Liver (tissue), 8 donors: ENCODE measurements at regions not wholly inside any gene's neighbourhood (a gene's known extent, or its start where the extent isn't known, plus 50 kb on each side); places are given as distances from the start of the nearest gene placed in this dataset.

Experiments
- DNase-seq: peaks from one replicate; pipeline ENCODE4 v3.0.0-alpha.2; 2017; ENCODE audit warnings: low spot score
- H3K27ac ChIP-seq, 2 donors: one replicate each; pipeline ENCODE4 v1.7.0; 2013; ENCODE audit warnings: inconsistent platforms in 2 of 2, low read length in 2 of 2, control low read depth in 1 of 2, low read depth in 1 of 2, mild to moderate bottlenecking in 1 of 2
- H3K27me3 ChIP-seq, 4 donors: one replicate each; pipeline versions ENCODE4 v1.6.1 to v1.7.0; 2013; ENCODE audit warnings: low read length in 3 of 4, inconsistent platforms in 1 of 4, mild to moderate bottlenecking in 1 of 4, moderate library complexity in 1 of 4; ENCODE audit not compliant: control insufficient read depth in 4 of 4, insufficient read depth in 4 of 4
- H3K36me3 ChIP-seq, 4 donors: one replicate each; pipeline versions ENCODE4 v1.6.1 to v1.7.0; 2013; ENCODE audit warnings: low read length in 3 of 4, mild to moderate bottlenecking in 3 of 4, low read depth in 1 of 4, moderate library complexity in 1 of 4; ENCODE audit not compliant: control insufficient read depth in 4 of 4, insufficient read depth in 3 of 4
- H3K4me1 ChIP-seq, 4 donors: one replicate each; pipeline versions ENCODE4 v1.6.1 to v1.7.0; 2013; ENCODE audit warnings: low read length in 3 of 4, mild to moderate bottlenecking in 3 of 4, moderate library complexity in 1 of 4; ENCODE audit not compliant: control insufficient read depth in 4 of 4, insufficient read depth in 4 of 4
- H3K4me3 ChIP-seq, 3 donors: one replicate each; pipeline versions ENCODE4 v1.6.1 to v1.7.0; 2013; ENCODE audit warnings: low read length in 3 of 3, control low read depth in 1 of 3, low read depth in 1 of 3, mild to moderate bottlenecking in 1 of 3
- H3K9ac ChIP-seq, 2 donors: one replicate each; pipeline ENCODE4 v1.7.0; 2013; ENCODE audit warnings: low read length in 2 of 2, mild to moderate bottlenecking in 2 of 2, moderate library complexity in 2 of 2, control low read depth in 1 of 2, low read depth in 1 of 2
- H3K9me3 ChIP-seq, 4 donors: one replicate each; pipeline versions ENCODE4 v1.6.1 to v1.7.0; 2013; ENCODE audit warnings: low read length in 3 of 4; ENCODE audit not compliant: control insufficient read depth in 4 of 4
- EGR1 ChIP-seq, 2 donors: IDR thresholded peaks; 2 replicates each; pipeline ENCODE4 v1.6.1; 2016 to 2018; ENCODE audit warnings: antibody characterized with exemption in 2 of 2, low read depth in 2 of 2
- FOXA1 ChIP-seq: IDR thresholded peaks from 2 replicates; pipeline ENCODE4 v1.6.1; 2016; ENCODE audit warnings: antibody characterized with exemption
- FOXA2 ChIP-seq: IDR thresholded peaks from 2 replicates; pipeline ENCODE4 v1.6.1; 2016; ENCODE audit warnings: antibody characterized with exemption
- GABPA ChIP-seq, 2 donors: IDR thresholded peaks in 1 of 2; conservative IDR thresholded peaks in 1 of 2; 2 replicates each; pipeline ENCODE4 v1.6.1; 2016; ENCODE audit warnings: antibody characterized with exemption in 2 of 2, mild to moderate bottlenecking in 1 of 2, moderate library complexity in 1 of 2
- HNF4A ChIP-seq, 2 donors: conservative IDR thresholded peaks; 2 replicates each; pipeline ENCODE4 v1.6.1; 2016; ENCODE audit warnings: antibody characterized with exemption in 2 of 2, mild to moderate bottlenecking in 2 of 2
- HNF4G ChIP-seq: IDR thresholded peaks from 2 replicates; pipeline ENCODE4 v1.6.1; 2016; ENCODE audit warnings: antibody characterized with exemption
- JUND ChIP-seq, 2 donors: IDR thresholded peaks; 2 replicates each; pipeline ENCODE4 v1.6.1; 2016; ENCODE audit warnings: antibody characterized with exemption in 2 of 2
- NR2F2 ChIP-seq: IDR thresholded peaks from 2 replicates; pipeline ENCODE4 v1.6.1; 2016; ENCODE audit warnings: antibody characterized with exemption
- RAD21 ChIP-seq, 2 donors: IDR thresholded peaks; 2 replicates each; pipeline ENCODE4 v1.6.1; 2016; ENCODE audit warnings: antibody characterized with exemption in 2 of 2, mild to moderate bottlenecking in 2 of 2
- RXRA ChIP-seq, 2 donors: IDR thresholded peaks; 2 replicates each; pipeline ENCODE4 v1.6.1; 2017 to 2018; ENCODE audit warnings: antibody characterized with exemption in 2 of 2, mild to moderate bottlenecking in 1 of 2
- SP1 ChIP-seq: IDR thresholded peaks from 2 replicates; pipeline ENCODE4 v1.6.1; 2018; ENCODE audit warnings: antibody characterized with exemption, mild to moderate bottlenecking
- TAF1 ChIP-seq: conservative IDR thresholded peaks from 2 replicates; pipeline ENCODE4 v1.6.1; 2016; ENCODE audit warnings: antibody characterized with exemption, mild to moderate bottlenecking
- YY1 ChIP-seq: IDR thresholded peaks from 2 replicates; pipeline ENCODE4 v1.6.1; 2016; ENCODE audit warnings: antibody characterized with exemption, mild to moderate bottlenecking
- WGBS: extraction: QIAGEN DNeasy Blood & Tissue Kit; methylation state at CpG from one replicate; pipeline ENCODE4 v1.1.7; 2013; 5-methylcytosine and 5-hydroxymethylcytosine counted together
- TF ChIP-seq, protein P1 (sequence below): IDR thresholded peaks from 2 replicates; pipeline ENCODE4 v1.6.1; 2016; ENCODE audit warnings: antibody characterized with exemption
- TF ChIP-seq, protein P2 (sequence below): IDR thresholded peaks from 2 replicates; pipeline ENCODE4 v1.6.1; 2016; ENCODE audit warnings: antibody characterized with exemption
- TF ChIP-seq, protein P3 (sequence below): IDR thresholded peaks from 2 replicates; pipeline ENCODE4 v1.6.1; 2016; ENCODE audit warnings: antibody characterized with exemption, mild to moderate bottlenecking
- TF ChIP-seq, protein P4 (sequence below): fragments of 150-350 bp; IDR thresholded peaks from 2 replicates; pipeline ENCODE4 v1.5.1; 2017; ENCODE audit warnings: improper control_type of control experiment, low read depth, low read length; ENCODE audit not compliant: missing input control
- TF ChIP-seq, protein P5 (sequence below): IDR thresholded peaks from 2 replicates; pipeline ENCODE4 v1.6.1; 2016; ENCODE audit warnings: antibody characterized with exemption
- donor health status: healthy.
- donor health status: healthy.
- donor health status: healthy.
- donor health status: healthy.
- donor health status: healthy.

DNA sequence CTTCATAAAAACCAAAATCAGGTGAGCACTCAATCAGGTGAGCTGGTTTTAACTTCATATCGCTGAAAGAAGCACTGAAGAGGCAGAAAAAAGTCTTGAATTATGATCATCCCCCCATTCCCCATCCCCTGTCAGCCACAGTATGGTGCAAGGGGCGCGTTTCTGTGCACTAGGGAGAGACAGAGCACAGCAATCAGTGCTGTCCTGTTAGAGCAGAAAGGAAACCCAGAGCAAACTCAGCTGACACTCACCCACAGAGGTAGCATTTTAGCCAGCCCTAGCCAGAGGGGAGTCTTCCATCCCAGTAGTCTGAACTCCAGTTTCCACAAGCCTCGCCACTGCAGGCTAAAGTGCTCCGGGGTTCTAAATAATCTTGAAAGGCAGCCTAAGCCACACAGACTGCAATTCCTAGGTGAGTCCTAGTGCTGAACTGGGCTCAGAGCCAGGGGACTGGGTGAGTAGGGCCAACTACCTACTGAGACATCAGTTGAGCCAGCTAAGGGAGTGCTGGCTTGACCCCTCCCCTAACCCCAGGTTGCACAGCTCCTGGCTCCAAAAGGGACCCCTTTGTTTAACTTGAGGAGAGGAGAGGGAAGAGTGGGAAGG lies 1352.6 kb upstream of the GJE1 start:
- Histone ChIP-seq H3K27ac (no peak overlapping the region), H3K27me3 (no peaks in the 10 kb centered on the region), H3K9me3 (no peaks in the 10 kb centered on the region), H3K4me1 (no peaks in the 10 kb centered on the region), H3K9ac (no peak overlapping the region), H3K36me3 (no peaks in the 10 kb centered on the region), H3K4me3 (no peak overlapping the region)
- TF ChIP-seq FOXA1 (no peak), YY1 (no peak), TAF1 (no peak), GABPA (IDR thresholded peaks at IDR 0.05 in 1 of 2, conservative IDR thresholded peaks at IDR 0.05 in 1 of 2) (no peak), RAD21 (IDR thresholded peaks at IDR 0.05) (no peak), HNF4G (no peak), JUND (IDR thresholded peaks at IDR 0.05) (no peak), FOXA2 (no peak), HNF4A (conservative IDR thresholded peaks at IDR 0.05) (no peak), NR2F2 (no peak), EGR1 (IDR thresholded peaks at IDR 0.05; ENCODE audit: low read depth in 2 of 2) (no peak), RXRA (IDR thresholded peaks at IDR 0.05) (no peak), SP1 (no peak)
- TF ChIP-seq, protein P1, sequence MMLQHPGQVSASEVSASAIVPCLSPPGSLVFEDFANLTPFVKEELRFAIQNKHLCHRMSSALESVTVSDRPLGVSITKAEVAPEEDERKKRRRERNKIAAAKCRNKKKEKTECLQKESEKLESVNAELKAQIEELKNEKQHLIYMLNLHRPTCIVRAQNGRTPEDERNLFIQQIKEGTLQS: no peak
- TF ChIP-seq, protein P2, sequence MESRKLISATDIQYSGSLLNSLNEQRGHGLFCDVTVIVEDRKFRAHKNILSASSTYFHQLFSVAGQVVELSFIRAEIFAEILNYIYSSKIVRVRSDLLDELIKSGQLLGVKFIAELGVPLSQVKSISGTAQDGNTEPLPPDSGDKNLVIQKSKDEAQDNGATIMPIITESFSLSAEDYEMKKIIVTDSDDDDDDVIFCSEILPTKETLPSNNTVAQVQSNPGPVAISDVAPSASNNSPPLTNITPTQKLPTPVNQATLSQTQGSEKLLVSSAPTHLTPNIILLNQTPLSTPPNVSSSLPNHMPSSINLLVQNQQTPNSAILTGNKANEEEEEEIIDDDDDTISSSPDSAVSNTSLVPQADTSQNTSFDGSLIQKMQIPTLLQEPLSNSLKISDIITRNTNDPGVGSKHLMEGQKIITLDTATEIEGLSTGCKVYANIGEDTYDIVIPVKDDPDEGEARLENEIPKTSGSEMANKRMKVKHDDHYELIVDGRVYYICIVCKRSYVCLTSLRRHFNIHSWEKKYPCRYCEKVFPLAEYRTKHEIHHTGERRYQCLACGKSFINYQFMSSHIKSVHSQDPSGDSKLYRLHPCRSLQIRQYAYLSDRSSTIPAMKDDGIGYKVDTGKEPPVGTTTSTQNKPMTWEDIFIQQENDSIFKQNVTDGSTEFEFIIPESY: no peak
- TF ChIP-seq, protein P3, sequence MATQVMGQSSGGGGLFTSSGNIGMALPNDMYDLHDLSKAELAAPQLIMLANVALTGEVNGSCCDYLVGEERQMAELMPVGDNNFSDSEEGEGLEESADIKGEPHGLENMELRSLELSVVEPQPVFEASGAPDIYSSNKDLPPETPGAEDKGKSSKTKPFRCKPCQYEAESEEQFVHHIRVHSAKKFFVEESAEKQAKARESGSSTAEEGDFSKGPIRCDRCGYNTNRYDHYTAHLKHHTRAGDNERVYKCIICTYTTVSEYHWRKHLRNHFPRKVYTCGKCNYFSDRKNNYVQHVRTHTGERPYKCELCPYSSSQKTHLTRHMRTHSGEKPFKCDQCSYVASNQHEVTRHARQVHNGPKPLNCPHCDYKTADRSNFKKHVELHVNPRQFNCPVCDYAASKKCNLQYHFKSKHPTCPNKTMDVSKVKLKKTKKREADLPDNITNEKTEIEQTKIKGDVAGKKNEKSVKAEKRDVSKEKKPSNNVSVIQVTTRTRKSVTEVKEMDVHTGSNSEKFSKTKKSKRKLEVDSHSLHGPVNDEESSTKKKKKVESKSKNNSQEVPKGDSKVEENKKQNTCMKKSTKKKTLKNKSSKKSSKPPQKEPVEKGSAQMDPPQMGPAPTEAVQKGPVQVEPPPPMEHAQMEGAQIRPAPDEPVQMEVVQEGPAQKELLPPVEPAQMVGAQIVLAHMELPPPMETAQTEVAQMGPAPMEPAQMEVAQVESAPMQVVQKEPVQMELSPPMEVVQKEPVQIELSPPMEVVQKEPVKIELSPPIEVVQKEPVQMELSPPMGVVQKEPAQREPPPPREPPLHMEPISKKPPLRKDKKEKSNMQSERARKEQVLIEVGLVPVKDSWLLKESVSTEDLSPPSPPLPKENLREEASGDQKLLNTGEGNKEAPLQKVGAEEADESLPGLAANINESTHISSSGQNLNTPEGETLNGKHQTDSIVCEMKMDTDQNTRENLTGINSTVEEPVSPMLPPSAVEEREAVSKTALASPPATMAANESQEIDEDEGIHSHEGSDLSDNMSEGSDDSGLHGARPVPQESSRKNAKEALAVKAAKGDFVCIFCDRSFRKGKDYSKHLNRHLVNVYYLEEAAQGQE: no peak
- TF ChIP-seq, protein P4, sequence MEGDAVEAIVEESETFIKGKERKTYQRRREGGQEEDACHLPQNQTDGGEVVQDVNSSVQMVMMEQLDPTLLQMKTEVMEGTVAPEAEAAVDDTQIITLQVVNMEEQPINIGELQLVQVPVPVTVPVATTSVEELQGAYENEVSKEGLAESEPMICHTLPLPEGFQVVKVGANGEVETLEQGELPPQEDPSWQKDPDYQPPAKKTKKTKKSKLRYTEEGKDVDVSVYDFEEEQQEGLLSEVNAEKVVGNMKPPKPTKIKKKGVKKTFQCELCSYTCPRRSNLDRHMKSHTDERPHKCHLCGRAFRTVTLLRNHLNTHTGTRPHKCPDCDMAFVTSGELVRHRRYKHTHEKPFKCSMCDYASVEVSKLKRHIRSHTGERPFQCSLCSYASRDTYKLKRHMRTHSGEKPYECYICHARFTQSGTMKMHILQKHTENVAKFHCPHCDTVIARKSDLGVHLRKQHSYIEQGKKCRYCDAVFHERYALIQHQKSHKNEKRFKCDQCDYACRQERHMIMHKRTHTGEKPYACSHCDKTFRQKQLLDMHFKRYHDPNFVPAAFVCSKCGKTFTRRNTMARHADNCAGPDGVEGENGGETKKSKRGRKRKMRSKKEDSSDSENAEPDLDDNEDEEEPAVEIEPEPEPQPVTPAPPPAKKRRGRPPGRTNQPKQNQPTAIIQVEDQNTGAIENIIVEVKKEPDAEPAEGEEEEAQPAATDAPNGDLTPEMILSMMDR: no peak
- TF ChIP-seq, protein P5, sequence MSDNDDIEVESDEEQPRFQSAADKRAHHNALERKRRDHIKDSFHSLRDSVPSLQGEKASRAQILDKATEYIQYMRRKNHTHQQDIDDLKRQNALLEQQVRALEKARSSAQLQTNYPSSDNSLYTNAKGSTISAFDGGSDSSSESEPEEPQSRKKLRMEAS: no peak
- WGBS: 76% methylated on average over 5 of the region's 5 CpGs
- DNase-seq: no peak
